IMR-90 (cell line): ENCODE measurements at regions not wholly inside any gene's neighbourhood (a gene's known extent, or its start where the extent isn't known, plus 50 kb on each side); places are given as distances from the start of the nearest gene placed in this dataset.

ENCODE experiments used
- ATAC-seq: fragments of 200-7000 bp; cut with Tn5 transposase; 2 replicates; pipeline ENCODE4 v1.9.1; 2020; ENCODE audit warnings: low read depth, mild to moderate bottlenecking, moderate library complexity
- BruUV-seq: library from RNA; stranded (reverse); fragments of 400-500 nt; replicated peaks from 2 replicates; lab custom pipeline; 2021; lab: Mats Ljungman, UMichigan
- CTCF ChIA-PET: fragments of 300-600 bp; formaldehyde crosslinking; extraction: SDS; loops from one replicate; lab custom pipeline; 2021; ENCODE audit warnings: antibody characterized with exemption; lab: Yijun Ruan, JAX
- POLR2A ChIA-PET: fragments of 300-600 bp; sonication (Branson Sonifier 250); formaldehyde crosslinking; loops from one replicate; lab custom pipeline; 2022; ENCODE audit warnings: antibody characterized with exemption; ENCODE audit not compliant: unreplicated experiment; lab: Charles Lee
- DNase-seq: peaks from one replicate; pipeline ENCODE4 v3.0.0; 2013
- H2AFZ ChIP-seq: replicated peaks from 2 replicates; pipeline ENCODE3; 2013; ENCODE audit warnings: low read length, mild to moderate bottlenecking; ENCODE audit not compliant: poor library complexity
- H2AK5ac ChIP-seq: 2 replicates; pipeline ENCODE4 v1.6.1; 2013; ENCODE audit warnings: low read depth, low read length, inconsistent platforms
- H2AK9ac ChIP-seq: replicated peaks from 2 replicates; pipeline ENCODE3; 2013; ENCODE audit warnings: mild to moderate bottlenecking, low read depth, low read length, moderate library complexity; ENCODE audit not compliant: poor library complexity
- H2BK120ac ChIP-seq: 2 replicates; pipeline ENCODE4 v1.6.1; 2013; ENCODE audit warnings: low read depth, low read length, inconsistent platforms
- H2BK15ac ChIP-seq: 3 replicates; pipeline ENCODE4 v1.6.1; 2013; ENCODE audit warnings: low read depth, low read length, inconsistent platforms
- H2BK20ac ChIP-seq: 2 replicates; pipeline ENCODE4 v1.6.1; 2013; ENCODE audit warnings: low read depth, mild to moderate bottlenecking, inconsistent platforms, low read length, moderate library complexity
- H2BK5ac ChIP-seq: 2 replicates; pipeline ENCODE4 v1.6.1; 2013; ENCODE audit warnings: mild to moderate bottlenecking, low read depth, low read length, inconsistent platforms; ENCODE audit not compliant: poor library complexity, severe bottlenecking
- H3K14ac ChIP-seq: replicated peaks from 2 replicates; pipeline ENCODE4 v1.6.1; 2013; ENCODE audit warnings: low read depth, low read length, inconsistent platforms
- H3K18ac ChIP-seq: 2 replicates; pipeline ENCODE4 v1.6.1; 2013; ENCODE audit warnings: low read depth, low read length, control low read depth
- H3K23ac ChIP-seq: 2 replicates; pipeline ENCODE4 v1.6.1; 2013; ENCODE audit warnings: low read depth, low read length, inconsistent platforms
- H3K27ac ChIP-seq: 2 replicates; pipeline ENCODE4 v1.5.1; 2013; ENCODE audit warnings: mild to moderate bottlenecking, control low read depth, low read length; ENCODE audit not compliant: insufficient read depth
- H3K27me3 ChIP-seq: 2 replicates; pipeline ENCODE4 v1.6.1; 2013; ENCODE audit warnings: low read length; ENCODE audit not compliant: control insufficient read depth, insufficient read depth
- H3K36me3 ChIP-seq: 2 replicates; pipeline ENCODE4 v1.6.1; 2013; ENCODE audit warnings: low read length, mixed read lengths; ENCODE audit not compliant: control insufficient read depth, insufficient read depth
- H3K4ac ChIP-seq: 2 replicates; pipeline ENCODE4 v1.6.1; 2013; ENCODE audit warnings: low read depth, low read length, inconsistent platforms
- H3K4me1 ChIP-seq: 2 replicates; pipeline ENCODE4 v1.6.1; 2013; ENCODE audit warnings: low read length, mixed read lengths; ENCODE audit not compliant: control insufficient read depth, insufficient read depth
- H3K4me2 ChIP-seq: 2 replicates; pipeline ENCODE4 v1.6.1; 2013; ENCODE audit warnings: low read depth, mild to moderate bottlenecking, control low read depth, low read length, moderate library complexity
- H3K4me3 ChIP-seq: 2 replicates; pipeline ENCODE4 v1.5.1; 2013; ENCODE audit warnings: low read depth, mild to moderate bottlenecking, control low read depth, low read length, moderate library complexity; ENCODE audit not compliant: insufficient read depth
- H3K56ac ChIP-seq: 2 replicates; pipeline ENCODE4 v1.6.1; 2013; ENCODE audit warnings: low read length, inconsistent platforms; ENCODE audit not compliant: insufficient read depth; ENCODE audit errors: extremely low read depth
- H3K79me1 ChIP-seq, 2 experiments: 2 replicates each; pipeline ENCODE4 v1.6.1; 2013; ENCODE audit warnings: low read length in 2 of 2, inconsistent platforms in 1 of 2, low read depth in 1 of 2
- H3K9ac ChIP-seq: 2 replicates; pipeline ENCODE4 v1.6.1; 2013; ENCODE audit warnings: low read depth, low read length, control low read depth
- H3K9me1 ChIP-seq: 2 replicates; pipeline ENCODE4 v1.6.1; 2013; ENCODE audit warnings: low read length, inconsistent platforms; ENCODE audit not compliant: insufficient read depth
- H3K9me3 ChIP-seq: 2 replicates; pipeline ENCODE4 v1.6.1; 2013; ENCODE audit warnings: low read length; ENCODE audit not compliant: control insufficient read depth, insufficient read depth
- H4K20me1 ChIP-seq: 2 replicates; pipeline ENCODE4 v1.6.1; 2013; ENCODE audit warnings: low read length, inconsistent platforms; ENCODE audit not compliant: insufficient read depth
- H4K5ac ChIP-seq: 2 replicates; pipeline ENCODE4 v1.6.1; 2013; ENCODE audit warnings: mild to moderate bottlenecking, low read depth, low read length, control low read depth
- H4K8ac ChIP-seq, 2 experiments: 2 replicates each; pipeline ENCODE4 v1.6.1; 2013; ENCODE audit warnings: low read depth in 2 of 2, low read length in 2 of 2, control low read depth in 1 of 2, inconsistent platforms in 1 of 2
- H4K91ac ChIP-seq: 2 replicates; pipeline ENCODE4 v1.6.1; 2013; ENCODE audit warnings: low read depth, low read length, inconsistent platforms; ENCODE audit not compliant: insufficient read depth
- BHLHE40 ChIP-seq: fragments of 150-350 bp; IDR thresholded peaks from 2 replicates; pipeline ENCODE4 v1.6.1; 2016; ENCODE audit warnings: mild to moderate bottlenecking, low read depth, low read length
- CHD1 ChIP-seq: IDR thresholded peaks from 2 replicates; pipeline ENCODE4 v1.6.1; 2012; ENCODE audit warnings: low read depth, low read length, improper control_type of control experiment
- MAFK ChIP-seq: IDR thresholded peaks from 2 replicates; pipeline ENCODE4 v1.6.1; 2012; ENCODE audit warnings: low read depth, low read length, improper control_type of control experiment
- MAZ ChIP-seq: IDR thresholded peaks from 2 replicates; pipeline ENCODE4 v1.6.1; 2012; ENCODE audit warnings: low read depth, mild to moderate bottlenecking, low read length, improper control_type of control experiment, moderate library complexity, borderline replicate concordance
- POLR2A ChIP-seq: IDR thresholded peaks from 2 replicates; pipeline ENCODE4 v1.6.1; 2012; ENCODE audit warnings: mild to moderate bottlenecking, low read depth, low read length
- RAD21 ChIP-seq: IDR thresholded peaks from 2 replicates; pipeline ENCODE4 v1.6.1; 2012; ENCODE audit warnings: low read length, improper control_type of control experiment
- RFX5 ChIP-seq: IDR thresholded peaks from 2 replicates; pipeline ENCODE4 v1.8.0; 2012; ENCODE audit warnings: low read depth, mild to moderate bottlenecking, low read length, moderate library complexity
- SMC3 ChIP-seq: fragments of 150-350 bp; IDR thresholded peaks from 2 replicates; pipeline ENCODE4 v1.6.1; 2016; ENCODE audit warnings: low read depth, mild to moderate bottlenecking, antibody characterized with exemption, low read length, moderate library complexity
- USF2 ChIP-seq: fragments of 150-350 bp; IDR thresholded peaks from 2 replicates; pipeline ENCODE4 v1.6.1; 2017; ENCODE audit warnings: mild to moderate bottlenecking, antibody characterized with exemption, low read length, low read depth
- WGBS, 2 experiments: methylation state at CpG; one replicate each; pipeline versions ENCODE4 v1.1.5 to v1.1.7; 2013; ENCODE audit warnings: missing lambda C conversion rate in 2 of 2; ENCODE audit not compliant: insufficient read length in 1 of 2; ENCODE audit errors: extremely low coverage in 2 of 2; 5-methylcytosine and 5-hydroxymethylcytosine counted together
- dilution Hi-C: fragments of 300-500 bp; cut with HindIII; formaldehyde crosslinking; loops from one replicate; pipeline ENCODE4 v1.14.3; 2018; ENCODE audit warnings: low sequenced_read_pairs; ENCODE audit not compliant: unreplicated experiment
- in situ Hi-C: fragments of 300-500 bp; cut with MboI; formaldehyde crosslinking; loops from 3 replicates; pipeline ENCODE4 v1.14.3; 2019; ENCODE audit warnings: low sequenced_read_pairs, inconsistent platforms, mixed read lengths
- intact Hi-C: fragments of 100-400 bp; cut with micrococcal nuclease; formaldehyde crosslinking; loops from 2 replicates; pipeline ENCODE4 v1.10.0; 2022
- TF ChIP-seq, protein P1 (sequence below): fragments of 150-350 bp; IDR thresholded peaks from 2 replicates; pipeline ENCODE4 v1.6.1; 2016; ENCODE audit warnings: low read depth, mild to moderate bottlenecking, low read length, moderate library complexity, borderline replicate concordance

DNA sequence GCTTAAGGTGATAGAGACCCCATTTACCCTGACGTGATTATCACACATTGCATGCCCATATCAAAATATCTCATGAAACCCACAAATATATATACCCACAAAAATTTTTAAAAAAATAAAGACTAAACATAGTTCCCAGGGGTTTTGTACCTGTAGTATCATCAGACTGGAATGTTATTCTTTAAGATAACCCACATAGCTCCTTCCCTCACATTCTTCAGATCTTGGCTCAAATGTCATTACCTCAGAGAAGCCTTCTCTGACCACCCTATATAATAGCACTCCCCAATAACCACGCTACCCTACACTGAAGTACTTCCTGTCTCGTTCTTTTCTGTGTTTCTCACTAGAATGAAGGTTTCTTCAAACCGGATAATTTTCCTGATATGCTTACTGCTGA lies 138.3 kb upstream of the SNX7 start:
- Histone ChIP-seq H2BK20ac (no peak overlapping the region), H2AFZ (no peak overlapping the region), H4K5ac (no peak overlapping the region), H4K20me1 (no peaks in the 10 kb centered on the region), H3K9me1 (no peaks in the 10 kb centered on the region), H3K79me1 (no peaks in the 10 kb centered on the region), H2AK9ac (no peak overlapping the region), H4K91ac (no peak overlapping the region), H3K4me3 (no peak overlapping the region), H3K14ac (no peak overlapping the region), H3K4ac (no peak overlapping the region), H3K56ac (no peak overlapping the region), H3K9ac (no peak overlapping the region), H2BK120ac (no peak overlapping the region), H3K23ac (no peak overlapping the region), H4K8ac (no peak overlapping the region), H2BK5ac (no peak overlapping the region), H3K18ac (no peak overlapping the region), H3K36me3 (no peaks in the 10 kb centered on the region), H3K27ac (no peak overlapping the region), H2AK5ac (no peak overlapping the region), H3K9me3 (no peaks in the 10 kb centered on the region), H3K27me3 (no peaks in the 10 kb centered on the region), H2BK15ac (no peak overlapping the region), H3K4me2 (no peak overlapping the region), H3K4me1 (no peaks in the 10 kb centered on the region)
- in situ Hi-C loops, result no loop called here
- DNase-seq, result no peak
- no peak for TF ChIP-seq MAZ
- no peak for TF ChIP-seq CHD1
- no peak for TF ChIP-seq SMC3
- TF ChIP-seq BHLHE40, result no peak
- no peak for TF ChIP-seq POLR2A
- TF ChIP-seq USF2, result no peak
- TF ChIP-seq, protein P1, sequence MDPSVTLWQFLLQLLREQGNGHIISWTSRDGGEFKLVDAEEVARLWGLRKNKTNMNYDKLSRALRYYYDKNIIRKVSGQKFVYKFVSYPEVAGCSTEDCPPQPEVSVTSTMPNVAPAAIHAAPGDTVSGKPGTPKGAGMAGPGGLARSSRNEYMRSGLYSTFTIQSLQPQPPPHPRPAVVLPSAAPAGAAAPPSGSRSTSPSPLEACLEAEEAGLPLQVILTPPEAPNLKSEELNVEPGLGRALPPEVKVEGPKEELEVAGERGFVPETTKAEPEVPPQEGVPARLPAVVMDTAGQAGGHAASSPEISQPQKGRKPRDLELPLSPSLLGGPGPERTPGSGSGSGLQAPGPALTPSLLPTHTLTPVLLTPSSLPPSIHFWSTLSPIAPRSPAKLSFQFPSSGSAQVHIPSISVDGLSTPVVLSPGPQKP, result no peak
- no peak for TF ChIP-seq RAD21
- TF ChIP-seq MAFK, result no peak
- TF ChIP-seq RFX5, result no peak
- dilution Hi-C loops, result no loop called here
- intact Hi-C loops, result no loop called here
- POLR2A ChIA-PET, result no interaction called here
- no TSS peak for BruUV-seq
- no CpG with 5 or more reads among the region's 4 CpGs for WGBS, 2 experiments
- CTCF ChIA-PET, result no interaction called here
- ATAC-seq, result no peak
